ENCODE measurements at regions not wholly inside any gene's neighbourhood (a gene's known extent, or its start where the extent isn't known, plus 50 kb on each side); places are given as distances from the start of the nearest gene placed in this dataset.
"Not testable (repeated sequence)": the region's sequence is repeated elsewhere in the genome, so short reads cannot be mapped to it uniquely, and the experiment has no call there.

- no peak for DNase-seq
Measured at GRCh38 chr11:69572861-69573260, 68.1 kb upstream of the CCND1 start.

GRCh38 chr11:69573761-69574607 lies 67.0 kb upstream of the CCND1 start:
- no peak for DNase-seq

- no peak for DNase-seq
Measured at GRCh38 chr11:69574608-69575255, 66.2 kb upstream of the CCND1 start.

- DNase-seq = no peak
Measured at GRCh38 chr11:69575296-69576068, 65.5 kb upstream of the CCND1 start.

GRCh38 chr11:69576069-69576782 lies 64.7 kb upstream of the CCND1 start:
- no peak for DNase-seq

GRCh38 chr11:69578167-69578566 lies 62.8 kb upstream of the CCND1 start:
- no peak for DNase-seq

- no peak for DNase-seq
Measured at GRCh38 chr11:69580529-69580928, 60.4 kb upstream of the CCND1 start.

- DNase-seq = no peak
Measured at GRCh38 chr11:69582756-69583467, 58.0 kb upstream of the CCND1 start.

GRCh38 chr11:69584160-69584559 lies 56.8 kb upstream of the CCND1 start:
- DNase-seq = no peak

GRCh38 chr11:69585385-69585784 lies 55.6 kb upstream of the CCND1 start:
- no peak for DNase-seq

GRCh38 chr11:69587454-69588090 lies 53.4 kb upstream of the CCND1 start:
- DNase-seq = no peak

GRCh38 chr11:69588270-69588669 lies 52.7 kb upstream of the CCND1 start:
- no peak for DNase-seq

- DNase-seq = not testable (repeated sequence)
Measured at GRCh38 chr11:69590088-69590487, 50.9 kb upstream of the CCND1 start.

Measured in CD4-positive, alpha-beta T cell treated with Interleukin-4 for 4 hours (primary cell).